ENCODE measurements at regions not wholly inside any gene's neighbourhood (a gene's known extent, or its start where the extent isn't known, plus 50 kb on each side); places are given as distances from the start of the nearest gene placed in this dataset.

DNA sequence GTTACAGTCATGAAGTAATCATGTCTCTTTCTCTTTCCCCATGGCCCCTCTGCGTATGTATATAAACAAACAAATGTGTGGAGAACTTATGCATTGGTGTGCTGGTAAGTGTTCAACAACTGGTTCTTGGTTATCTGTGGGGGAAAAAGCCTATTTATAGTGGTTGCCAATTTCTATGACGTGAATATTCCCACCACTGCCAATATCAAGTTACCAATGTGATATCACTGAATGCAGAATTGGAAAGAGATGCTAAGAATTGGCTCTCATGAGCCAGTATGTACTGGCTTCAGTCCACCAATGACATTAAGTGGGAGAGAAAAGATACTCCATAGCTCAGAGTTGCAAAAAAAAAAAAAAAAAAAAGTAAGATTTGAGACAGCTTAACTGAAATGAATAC lies 399.7 kb downstream of the REEP3 start:
- DNase-seq (ENCODE audit: low spot score) = no peak
- ChIA-PET CTCF (no interaction called here), POLR2A (ENCODE audit: low non-redundant PET) (no interaction called here)
- no peak overlapping the region for H3K27ac ChIP-seq
- TF ChIP-seq, protein P1, sequence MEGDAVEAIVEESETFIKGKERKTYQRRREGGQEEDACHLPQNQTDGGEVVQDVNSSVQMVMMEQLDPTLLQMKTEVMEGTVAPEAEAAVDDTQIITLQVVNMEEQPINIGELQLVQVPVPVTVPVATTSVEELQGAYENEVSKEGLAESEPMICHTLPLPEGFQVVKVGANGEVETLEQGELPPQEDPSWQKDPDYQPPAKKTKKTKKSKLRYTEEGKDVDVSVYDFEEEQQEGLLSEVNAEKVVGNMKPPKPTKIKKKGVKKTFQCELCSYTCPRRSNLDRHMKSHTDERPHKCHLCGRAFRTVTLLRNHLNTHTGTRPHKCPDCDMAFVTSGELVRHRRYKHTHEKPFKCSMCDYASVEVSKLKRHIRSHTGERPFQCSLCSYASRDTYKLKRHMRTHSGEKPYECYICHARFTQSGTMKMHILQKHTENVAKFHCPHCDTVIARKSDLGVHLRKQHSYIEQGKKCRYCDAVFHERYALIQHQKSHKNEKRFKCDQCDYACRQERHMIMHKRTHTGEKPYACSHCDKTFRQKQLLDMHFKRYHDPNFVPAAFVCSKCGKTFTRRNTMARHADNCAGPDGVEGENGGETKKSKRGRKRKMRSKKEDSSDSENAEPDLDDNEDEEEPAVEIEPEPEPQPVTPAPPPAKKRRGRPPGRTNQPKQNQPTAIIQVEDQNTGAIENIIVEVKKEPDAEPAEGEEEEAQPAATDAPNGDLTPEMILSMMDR (conservative IDR thresholded peaks at IDR 0.05; ENCODE audit: low read depth) = no peak

DNA sequence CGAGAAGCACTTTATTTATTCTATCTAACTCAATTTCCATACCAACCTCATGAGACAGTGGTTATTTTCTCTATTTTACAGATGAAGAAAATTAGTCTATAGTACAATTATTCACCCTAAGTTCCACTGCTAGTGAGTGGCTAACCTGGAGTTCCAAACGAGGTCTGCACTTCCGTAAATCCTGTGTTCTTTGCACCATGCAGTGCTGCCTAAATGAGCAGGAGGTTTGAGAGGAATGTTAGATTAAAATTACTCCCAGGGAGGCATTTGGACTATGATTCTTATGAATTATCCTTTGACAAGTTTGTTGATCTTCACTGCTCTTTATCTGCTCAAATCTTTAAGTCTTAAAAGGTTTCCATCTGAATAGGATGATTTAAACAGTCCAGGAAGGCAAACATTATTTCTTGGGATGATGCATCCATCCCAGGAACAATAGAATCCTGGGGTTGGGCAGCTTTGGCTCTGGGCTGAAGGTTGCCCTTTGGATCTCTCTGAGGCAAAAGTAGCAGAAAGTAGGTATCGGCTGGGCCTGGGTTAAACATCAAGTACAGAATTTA lies 400.8 kb downstream of the REEP3 start:
- H3K27ac ChIP-seq = no peak overlapping the region
- POLR2A ChIA-PET (ENCODE audit: low non-redundant PET) = no interaction called here
- CTCF ChIA-PET = interaction anchor here (1.0 kb wide), 1 partner anchor 55 kb away, joined by 3 read pairs; no protein-coding TSS in a partner anchor
- DNase-seq (ENCODE audit: low spot score) = no peak
- TF ChIP-seq, protein P1 (conservative IDR thresholded peaks at IDR 0.05; ENCODE audit: low read depth) = no peak

DNA sequence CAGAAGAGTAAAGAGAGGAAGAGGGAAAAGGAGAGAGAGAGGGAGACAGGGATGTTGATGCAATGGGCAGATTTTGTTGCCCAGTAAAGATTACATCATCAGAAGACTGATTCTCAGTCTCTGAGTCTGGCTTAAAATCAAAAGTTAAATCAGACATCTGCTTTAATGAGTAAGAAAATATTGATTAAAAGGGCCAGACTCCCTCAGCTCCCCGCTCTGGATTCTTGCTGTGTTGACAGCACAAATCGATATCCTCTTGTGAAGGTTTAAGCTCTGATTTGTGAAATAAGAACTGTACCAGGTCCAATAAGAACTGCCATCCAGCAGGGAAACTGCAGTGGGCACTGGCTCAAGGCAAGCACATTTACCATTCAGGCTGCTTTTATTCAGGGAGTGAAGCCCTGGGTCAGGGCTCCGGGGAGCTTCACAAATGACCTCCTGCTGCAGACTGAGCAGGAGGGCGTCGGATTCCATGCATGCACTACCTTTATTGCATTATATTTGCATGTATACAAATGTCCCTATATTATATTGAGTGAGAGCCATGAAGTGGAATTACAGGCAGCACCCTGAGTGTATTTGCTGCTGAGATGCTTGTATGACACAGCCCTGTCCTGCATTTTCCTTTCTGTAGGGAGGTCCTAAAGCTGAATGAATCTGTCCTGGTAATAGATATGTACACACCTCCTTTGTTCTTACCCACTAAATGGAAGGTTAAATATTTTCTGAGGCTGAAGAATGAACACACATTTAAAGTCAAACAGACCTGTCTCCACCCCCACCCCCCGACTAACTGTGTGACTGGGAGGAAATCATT lies 401.5 kb downstream of the REEP3 start:
- TF ChIP-seq, protein P1 (conservative IDR thresholded peaks at IDR 0.05; ENCODE audit: low read depth) = no peak
- ChIA-PET CTCF (interaction anchor here (0.6 to 1.0 kb wide), 2 partner anchors 56 to 423 kb away, joined by 3 read pairs; no protein-coding TSS in a partner anchor), POLR2A (ENCODE audit: low non-redundant PET) (no interaction called here)
- H3K27ac ChIP-seq = no peak overlapping the region
- no peak for DNase-seq (ENCODE audit: low spot score)

DNA sequence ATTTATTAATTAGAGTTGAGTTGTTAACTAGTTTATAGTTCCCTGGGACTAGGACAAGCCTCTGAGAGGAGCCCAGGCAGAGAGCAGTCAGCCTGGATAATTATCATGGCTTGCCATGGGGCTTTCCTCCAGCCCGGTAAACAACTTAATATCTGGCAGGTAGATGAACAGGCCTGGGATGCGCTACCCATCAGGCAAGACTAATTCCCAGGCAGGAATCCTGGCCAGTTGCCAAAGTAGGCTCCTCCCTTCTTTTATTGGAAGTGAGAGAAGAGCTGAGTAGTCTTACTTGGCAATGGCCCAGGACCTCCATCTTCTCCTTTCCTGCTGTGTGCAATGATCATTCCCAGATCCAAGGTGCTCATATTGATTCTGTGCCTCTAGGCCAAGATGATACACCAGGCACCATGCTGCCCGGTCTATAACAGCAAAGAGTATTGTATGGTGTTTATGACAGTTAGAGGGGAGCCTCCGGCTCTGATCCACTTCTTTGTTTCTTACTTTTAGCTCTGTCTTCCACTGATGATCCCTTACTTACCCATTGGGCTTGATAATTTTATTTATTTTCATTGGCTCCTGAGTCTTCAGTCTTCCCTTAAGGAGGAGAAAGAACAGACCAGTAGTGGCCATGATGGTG lies 408.7 kb downstream of the REEP3 start:
- DNase-seq (ENCODE audit: low spot score) = peak; percentile 8
- no peak overlapping the region for H3K27ac ChIP-seq
- TF ChIP-seq, protein P1 (conservative IDR thresholded peaks at IDR 0.05; ENCODE audit: low read depth) = no peak
- ChIA-PET CTCF (no interaction called here), POLR2A (ENCODE audit: low non-redundant PET) (no interaction called here)

DNA sequence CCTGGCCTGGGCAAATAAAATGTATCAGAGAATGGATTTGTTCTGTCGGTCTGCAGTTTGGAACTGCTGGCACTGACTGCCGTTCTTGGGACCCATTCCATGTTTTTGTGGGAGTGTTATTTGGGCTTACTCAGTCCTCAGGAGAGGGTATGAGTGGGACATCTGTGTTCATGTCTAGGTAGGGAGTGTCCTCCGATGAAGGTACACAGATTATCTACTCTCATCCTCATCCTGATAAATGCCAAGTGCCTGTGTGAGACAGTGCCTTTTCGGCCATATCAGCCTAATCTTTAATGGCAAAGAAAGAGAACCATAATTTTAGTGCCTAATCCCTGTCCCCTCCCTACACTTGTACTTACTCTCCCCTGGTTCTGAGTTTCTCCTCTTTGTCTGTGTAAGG lies 409.4 kb downstream of the REEP3 start:
- no peak for DNase-seq (ENCODE audit: low spot score)
- ChIA-PET POLR2A (ENCODE audit: low non-redundant PET) (no interaction called here), CTCF (no interaction called here)
- H3K27ac ChIP-seq = no peak overlapping the region
- TF ChIP-seq, protein P1 (conservative IDR thresholded peaks at IDR 0.05; ENCODE audit: low read depth) = no peak

DNA sequence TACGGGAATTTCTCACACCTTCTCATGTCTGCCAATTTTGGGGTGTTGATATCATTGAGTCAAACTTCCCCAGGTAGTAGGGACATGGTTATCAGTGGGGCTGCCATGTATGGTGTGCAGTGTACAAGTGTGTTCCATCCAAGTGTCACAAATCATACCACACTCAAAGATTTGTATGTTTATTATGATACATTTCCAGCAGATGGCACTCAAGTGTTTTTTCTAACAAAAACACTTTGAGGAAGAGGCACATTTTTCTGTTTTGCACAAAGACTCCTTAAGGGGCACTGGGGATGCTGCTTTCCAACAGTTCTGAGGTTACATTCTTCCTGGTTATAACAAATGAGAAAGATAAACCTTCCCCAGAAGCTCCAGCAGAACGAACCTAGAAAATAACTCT lies 414.5 kb downstream of the REEP3 start:
- CTCF ChIA-PET = interaction anchor here (0.7 kb wide), 2 partner anchors 78 to 1287 kb away, joined by 3 read pairs; no protein-coding TSS in a partner anchor
- DNase-seq (ENCODE audit: low spot score) = no peak
- no peak overlapping the region for H3K27ac ChIP-seq
- TF ChIP-seq, protein P1 (conservative IDR thresholded peaks at IDR 0.05; ENCODE audit: low read depth) = no peak
- POLR2A ChIA-PET (ENCODE audit: low non-redundant PET) = no interaction called here

Measured in RWPE1 (cell line).